GM12874 (cell line): ENCODE measurements at regions not wholly inside any gene's neighbourhood (a gene's known extent, or its start where the extent isn't known, plus 50 kb on each side); places are given as distances from the start of the nearest gene placed in this dataset.

ENCODE experiments used
- CTCF ChIP-seq: IDR thresholded peaks from 2 replicates; pipeline ENCODE4 v1.5.1; 2011; ENCODE audit warnings: low read depth, mild to moderate bottlenecking, control low read depth, low read length, moderate library complexity; ENCODE audit not compliant: insufficient read depth

GRCh38 chr9:87180361-87180760, 233.1 kb upstream of the GAS1 start:
- TF ChIP-seq CTCF = no peak

- no peak for TF ChIP-seq CTCF
Observed at GRCh38 chr9:87180841-87181240, 233.5 kb upstream of the GAS1 start.

DNA sequence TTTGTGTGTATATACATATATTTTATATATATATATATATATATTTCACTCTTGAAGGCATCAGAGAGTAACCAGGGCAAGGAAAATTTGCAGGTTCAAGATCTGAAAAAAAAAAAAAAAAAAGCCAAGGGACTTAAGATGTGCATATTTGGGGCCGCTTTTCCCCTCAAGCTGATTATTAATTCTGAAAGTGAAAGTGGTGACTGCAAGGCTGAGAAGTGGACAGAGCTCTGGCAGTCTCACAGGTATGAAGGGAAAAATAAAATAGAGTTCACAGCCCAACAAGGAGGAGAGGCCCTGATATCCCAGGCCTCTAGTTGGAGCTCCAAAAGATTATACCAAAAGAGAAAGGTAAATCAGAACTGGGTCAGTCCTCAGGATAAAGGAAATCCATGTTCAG, 234.4 kb upstream of the GAS1 start:
- no peak for TF ChIP-seq CTCF

GRCh38 chr9:87184956-87185642, 237.8 kb upstream of the GAS1 start:
- no peak for TF ChIP-seq CTCF

- TF ChIP-seq CTCF = no peak
Observed at GRCh38 chr9:87187656-87188055, 240.3 kb upstream of the GAS1 start.

- no peak for TF ChIP-seq CTCF
Observed at GRCh38 chr9:87189006-87189405, 241.7 kb upstream of the GAS1 start.

- TF ChIP-seq CTCF = no peak
Observed at GRCh38 chr9:87193151-87193550, 245.8 kb upstream of the GAS1 start.
